Upper lobe of left lung (tissue), 6 donors: ENCODE measurements at regions not wholly inside any gene's neighbourhood (a gene's known extent, or its start where the extent isn't known, plus 50 kb on each side); places are given as distances from the start of the nearest gene placed in this dataset.

Experiments
- ATAC-seq, 2 donors: fragments of 200-7000 bp; cut with Tn5 transposase; one replicate each; pipeline ENCODE4 v1.9.1; 2022; ENCODE audit warnings: mild to moderate bottlenecking in 2 of 2, moderate library complexity in 2 of 2; ENCODE audit not compliant: low FRiP score in 2 of 2
- DNase-seq, 2 donors: peaks; one replicate each; pipeline ENCODE4 v3.0.0-alpha.2; 2019 to 2020
- H3K27ac ChIP-seq, 4 donors: fragments of 200-600 bp; sonication (generic); one replicate each; pipeline ENCODE4 v1.5.1; 2016 to 2019
- H3K27me3 ChIP-seq, 4 donors: fragments of 200-600 bp; sonication (generic); one replicate each; pipeline ENCODE4 v1.5.1; 2017 to 2019
- H3K36me3 ChIP-seq, 4 donors: fragments of 200-600 bp; sonication (generic); one replicate each; pipeline ENCODE4 v1.5.1; 2016 to 2019
- H3K4me1 ChIP-seq, 4 donors: fragments of 200-600 bp; sonication (generic); one replicate each; pipeline ENCODE4 v1.5.1; 2018 to 2019
- H3K4me3 ChIP-seq, 4 donors: fragments of 200-600 bp; sonication (generic); one replicate each; pipeline ENCODE4 v1.5.1; 2017 to 2019; ENCODE audit warnings: mild to moderate bottlenecking in 2 of 4, moderate library complexity in 1 of 4
- H3K9me3 ChIP-seq, 4 donors: fragments of 200-600 bp; sonication (generic); one replicate each; pipeline ENCODE4 v1.5.1; 2018 to 2019
- EP300 ChIP-seq, 4 donors: sonication (generic); formaldehyde crosslinking; IDR thresholded peaks; one replicate each; pipeline ENCODE4 v1.5.1; 2017; ENCODE audit warnings: antibody characterized with exemption in 4 of 4, control low read depth in 2 of 4
- POLR2A ChIP-seq, 4 donors: fragments of 450-650 bp; IDR thresholded peaks; one replicate each; pipeline ENCODE4 v1.5.1; 2016 to 2017; ENCODE audit warnings: antibody characterized with exemption in 4 of 4, mild to moderate bottlenecking in 2 of 4
- POLR2AphosphoS5 ChIP-seq, 2 donors: sonication (generic); formaldehyde crosslinking; IDR thresholded peaks; one replicate each; pipeline ENCODE4 v1.5.1; 2017; ENCODE audit warnings: antibody characterized with exemption in 2 of 2
- WGBS, 2 donors: methylation state at CpG; one replicate each; pipeline ENCODE4 v1.1.5; 2017 to 2018; 5-methylcytosine and 5-hydroxymethylcytosine counted together
- small RNA-seq, 4 donors: library from RNA; depleted of rRNA; stranded (forward); fragments of <200 nt; gene quantifications; one replicate each; pipeline ENCODE3, GENCODE V24; 2016
- TF ChIP-seq, protein P1 (sequence below), 6 experiments: fragments of 450-650 bp in 4 of 6; fragments of 200-600 bp in 2 of 6; sonication (generic) in 2 of 6; IDR thresholded peaks; one replicate each; pipeline ENCODE4 v1.5.1; 2016 to 2019; ENCODE audit warnings: antibody characterized with exemption in 6 of 6
- donor health status: DM: no; HTN: no; CAD: no; lungs with moderate emphysema.
- donor health status: DM: no; HTN: yes; CAD: no; lungs with severe emphysema.

DNA sequence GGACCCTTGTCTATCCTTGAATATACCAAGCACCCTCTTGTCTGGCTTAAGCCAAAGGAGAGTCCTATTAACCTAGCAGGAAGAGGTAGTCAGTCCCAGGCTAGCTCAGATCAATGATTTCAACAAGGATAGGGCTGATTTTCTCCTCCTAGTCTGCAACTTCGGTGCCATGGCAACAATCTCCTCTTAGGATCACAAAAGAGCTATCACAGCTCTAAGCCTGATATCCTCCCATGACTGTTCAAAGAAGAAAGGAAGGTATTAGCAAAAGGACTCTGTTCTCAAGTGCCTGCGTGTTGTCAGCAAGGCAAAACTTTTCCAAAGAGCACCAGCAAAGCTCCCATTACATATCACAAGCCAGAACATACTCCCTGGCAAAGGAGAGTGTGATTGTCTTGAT lies 58.7 kb upstream of the DDX18 start:
- Histone ChIP-seq H3K9me3 (no peaks in the 10 kb centered on the region), H3K4me3 (no peak overlapping the region), H3K36me3 (no peaks in the 10 kb centered on the region), H3K27me3 (no peaks in the 10 kb centered on the region), H3K4me1 (no peaks in the 10 kb centered on the region), H3K27ac (no peak overlapping the region)
- no peak for DNase-seq
- ATAC-seq: no peak
- 69 to 85% methylated on average over 2 of the region's 2 CpGs for WGBS, 2 donors
- TF ChIP-seq POLR2AphosphoS5 (IDR thresholded peaks at IDR 0.05) (no peak), EP300 (IDR thresholded peaks at IDR 0.05) (no peak)
- TF ChIP-seq, protein P1, sequence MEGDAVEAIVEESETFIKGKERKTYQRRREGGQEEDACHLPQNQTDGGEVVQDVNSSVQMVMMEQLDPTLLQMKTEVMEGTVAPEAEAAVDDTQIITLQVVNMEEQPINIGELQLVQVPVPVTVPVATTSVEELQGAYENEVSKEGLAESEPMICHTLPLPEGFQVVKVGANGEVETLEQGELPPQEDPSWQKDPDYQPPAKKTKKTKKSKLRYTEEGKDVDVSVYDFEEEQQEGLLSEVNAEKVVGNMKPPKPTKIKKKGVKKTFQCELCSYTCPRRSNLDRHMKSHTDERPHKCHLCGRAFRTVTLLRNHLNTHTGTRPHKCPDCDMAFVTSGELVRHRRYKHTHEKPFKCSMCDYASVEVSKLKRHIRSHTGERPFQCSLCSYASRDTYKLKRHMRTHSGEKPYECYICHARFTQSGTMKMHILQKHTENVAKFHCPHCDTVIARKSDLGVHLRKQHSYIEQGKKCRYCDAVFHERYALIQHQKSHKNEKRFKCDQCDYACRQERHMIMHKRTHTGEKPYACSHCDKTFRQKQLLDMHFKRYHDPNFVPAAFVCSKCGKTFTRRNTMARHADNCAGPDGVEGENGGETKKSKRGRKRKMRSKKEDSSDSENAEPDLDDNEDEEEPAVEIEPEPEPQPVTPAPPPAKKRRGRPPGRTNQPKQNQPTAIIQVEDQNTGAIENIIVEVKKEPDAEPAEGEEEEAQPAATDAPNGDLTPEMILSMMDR (IDR thresholded peaks at IDR 0.05): no peak

DNA sequence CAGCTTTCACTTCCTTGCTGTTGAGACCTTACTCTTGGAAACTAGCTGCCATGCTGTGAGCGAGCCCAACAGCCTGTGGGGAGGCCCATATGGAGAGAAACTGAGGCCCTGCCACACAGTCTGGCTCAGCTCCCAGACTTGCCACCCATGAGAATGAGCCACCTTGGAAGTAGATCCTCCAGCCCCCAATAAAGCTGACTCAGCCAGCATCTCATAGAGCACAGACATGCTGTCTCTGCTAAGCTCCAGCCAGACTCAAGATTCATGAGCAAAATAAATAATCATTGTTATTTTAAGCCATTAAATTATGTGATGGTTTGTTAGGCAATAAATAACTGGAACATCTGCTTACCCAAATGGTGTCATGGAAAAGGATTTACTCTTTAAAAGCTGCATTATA lies 53.6 kb upstream of the DDX18 start:
- Histone ChIP-seq H3K36me3 (no peaks in the 10 kb centered on the region), H3K9me3 (no peaks in the 10 kb centered on the region), H3K4me3 (no peak overlapping the region), H3K4me1 (no peaks in the 10 kb centered on the region), H3K27ac (no peak overlapping the region), H3K27me3 (no peaks in the 10 kb centered on the region)
- DNase-seq (no peak), ATAC-seq (no peak)
- TF ChIP-seq, protein P1 (IDR thresholded peaks at IDR 0.05): no peak
- no peak for TF ChIP-seq POLR2AphosphoS5 (IDR thresholded peaks at IDR 0.05)
- no peak for TF ChIP-seq EP300 (IDR thresholded peaks at IDR 0.05)
- no peak for TF ChIP-seq POLR2A (IDR thresholded peaks at IDR 0.05)
- WGBS, 2 donors: 75 to 80% methylated on average over 1 of the region's 1 CpG

GRCh38 chr2:117762454-117762853 lies 52.0 kb upstream of the DDX18 start:
- Histone ChIP-seq H3K4me3 (no peak overlapping the region), H3K36me3 (no peaks in the 10 kb centered on the region), H3K9me3 (no peaks in the 10 kb centered on the region), H3K27ac (no peak overlapping the region), H3K27me3 (no peaks in the 10 kb centered on the region), H3K4me1 (no peaks in the 10 kb centered on the region)
- TF ChIP-seq, protein P1 (IDR thresholded peaks at IDR 0.05): no peak
- no peak for TF ChIP-seq POLR2AphosphoS5 (IDR thresholded peaks at IDR 0.05)
- TF ChIP-seq POLR2A (IDR thresholded peaks at IDR 0.05): no peak
- ATAC-seq (no peak), DNase-seq (no peak)

DNA sequence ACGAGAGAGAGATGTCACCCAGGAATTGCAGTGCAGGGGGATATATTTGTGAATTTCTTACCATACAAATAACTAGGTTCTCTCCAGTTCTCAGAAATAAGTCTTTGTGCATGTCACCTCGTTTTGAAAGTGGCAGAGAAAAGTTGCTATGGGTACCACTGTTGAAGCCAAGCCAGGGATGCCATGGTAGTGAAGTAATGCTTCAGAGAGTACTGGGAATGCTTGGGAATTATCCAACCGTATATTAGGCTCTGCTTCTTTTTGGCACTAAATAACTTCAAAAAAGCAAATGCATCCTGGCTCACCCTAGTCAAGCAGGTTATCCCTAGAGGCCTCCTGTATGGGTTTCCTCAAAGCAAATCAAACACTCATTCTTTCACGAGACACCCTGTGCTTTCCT lies 50.7 kb upstream of the DDX18 start:
- Histone ChIP-seq H3K27me3 (no peaks in the 10 kb centered on the region), H3K36me3 (no peaks in the 10 kb centered on the region), H3K9me3 (no peaks in the 10 kb centered on the region), H3K27ac (no peak overlapping the region), H3K4me3 (no peak overlapping the region), H3K4me1 (no peaks in the 10 kb centered on the region)
- 55 to 57% methylated on average over 4 of the region's 4 CpGs for WGBS, 2 donors
- no peak for TF ChIP-seq POLR2A (IDR thresholded peaks at IDR 0.05)
- TF ChIP-seq, protein P1 (IDR thresholded peaks at IDR 0.05): no peak
- TF ChIP-seq POLR2AphosphoS5 (IDR thresholded peaks at IDR 0.05): no peak
- no peak for TF ChIP-seq EP300 (IDR thresholded peaks at IDR 0.05)
- ATAC-seq: no peak
- no peak for DNase-seq

Small RNAs in the stretch of these regions (small RNA-seq; reads per million reads assigned to genes)
- 0 reads per million in 4 donors for gene AC104408.1
- 0 reads per million in 4 donors for gene RNU7-190P
